ENCODE measurements at regions not wholly inside any gene's neighbourhood (a gene's known extent, or its start where the extent isn't known, plus 50 kb on each side); places are given as distances from the start of the nearest gene placed in this dataset.

GRCh38 chr10:33733058-33733457 is 398.6 kb upstream of the NRP1 start:
- TF ChIP-seq SUZ12 (IDR thresholded peaks at IDR 0.05; ENCODE audit: low read length) (no peak), RAD21 (IDR thresholded peaks at IDR 0.05 in 1 of 2, conservative IDR thresholded peaks at IDR 0.05 in 1 of 2; ENCODE audit: low read depth in 2 of 2, low read length in 2 of 2) (no peak), CBX8 (IDR thresholded peaks at IDR 0.05; ENCODE audit: borderline replicate concordance, low read depth, low read length) (no peak), TEAD4 (IDR thresholded peaks at IDR 0.05; ENCODE audit: low read depth, low read length) (no peak)
- TF ChIP-seq, protein P1, sequence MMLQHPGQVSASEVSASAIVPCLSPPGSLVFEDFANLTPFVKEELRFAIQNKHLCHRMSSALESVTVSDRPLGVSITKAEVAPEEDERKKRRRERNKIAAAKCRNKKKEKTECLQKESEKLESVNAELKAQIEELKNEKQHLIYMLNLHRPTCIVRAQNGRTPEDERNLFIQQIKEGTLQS (IDR thresholded peaks at IDR 0.05; ENCODE audit: insufficient read depth, low read depth, low read length), result no peak

All from H1 (cell line).